LNCaP clone FGC (cell line): ENCODE measurements at regions not wholly inside any gene's neighbourhood (a gene's known extent, or its start where the extent isn't known, plus 50 kb on each side); places are given as distances from the start of the nearest gene placed in this dataset.

Experiments
- DNase-seq: peaks from one replicate; pipeline ENCODE4 v3.0.0-alpha.2; 2011; ENCODE audit warnings: low read depth
- H3K4me3 ChIP-seq: 2 replicates; pipeline ENCODE4 v1.5.1; 2011; ENCODE audit warnings: mild to moderate bottlenecking, low read depth, low read length, control low read depth
- CTCF ChIP-seq: IDR thresholded peaks from 2 replicates; pipeline ENCODE4 v1.5.1; 2012; ENCODE audit warnings: mild to moderate bottlenecking; ENCODE audit not compliant: control insufficient read depth, insufficient read depth; ENCODE audit errors: extremely low read depth

- TF ChIP-seq CTCF, result no peak
- H3K4me3 ChIP-seq, result no peak overlapping the region
- DNase-seq, result no peak
These were observed 56.8 kb upstream of the CLMP start for GRCh38 chr11:123251657-123252344.

DNA sequence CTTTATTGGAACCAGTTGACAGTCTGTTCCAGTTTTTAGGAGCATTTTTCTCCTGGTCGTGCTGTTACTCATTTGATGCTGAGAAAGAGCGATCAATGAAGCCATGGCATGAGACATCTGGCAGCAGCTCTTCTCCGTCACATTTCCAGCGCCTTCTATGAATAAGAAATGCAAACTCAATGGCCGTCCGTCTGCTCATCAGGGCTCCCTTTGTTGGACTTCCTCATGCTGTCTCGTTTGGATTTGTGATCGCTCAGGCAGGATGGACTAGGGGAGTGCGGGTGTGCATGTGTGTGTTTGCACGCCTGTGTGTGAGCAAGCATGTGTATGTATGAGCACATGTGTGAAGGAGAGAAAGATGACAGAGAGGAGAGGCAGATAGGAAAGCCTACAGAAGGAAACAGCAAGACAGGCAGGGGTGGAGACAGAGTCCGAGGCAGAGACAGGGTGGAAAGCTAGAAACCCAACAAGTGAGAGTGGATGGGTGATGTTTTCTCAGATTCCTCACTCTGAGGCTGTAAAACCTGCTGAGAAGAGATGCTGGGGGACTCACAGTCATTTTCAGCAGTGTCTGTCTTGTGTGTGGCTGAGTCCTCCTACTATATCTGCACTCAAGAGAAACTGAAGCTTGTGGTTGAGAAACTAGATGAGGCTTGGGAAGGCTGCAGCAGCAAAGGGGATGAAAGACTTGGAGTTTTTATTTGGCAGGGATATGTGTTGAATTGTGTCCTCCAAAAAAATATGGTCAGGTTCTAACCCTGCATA is 56.0 kb upstream of the CLMP start:
- no peak for TF ChIP-seq CTCF
- no peak overlapping the region for H3K4me3 ChIP-seq
- no peak for DNase-seq

DNA sequence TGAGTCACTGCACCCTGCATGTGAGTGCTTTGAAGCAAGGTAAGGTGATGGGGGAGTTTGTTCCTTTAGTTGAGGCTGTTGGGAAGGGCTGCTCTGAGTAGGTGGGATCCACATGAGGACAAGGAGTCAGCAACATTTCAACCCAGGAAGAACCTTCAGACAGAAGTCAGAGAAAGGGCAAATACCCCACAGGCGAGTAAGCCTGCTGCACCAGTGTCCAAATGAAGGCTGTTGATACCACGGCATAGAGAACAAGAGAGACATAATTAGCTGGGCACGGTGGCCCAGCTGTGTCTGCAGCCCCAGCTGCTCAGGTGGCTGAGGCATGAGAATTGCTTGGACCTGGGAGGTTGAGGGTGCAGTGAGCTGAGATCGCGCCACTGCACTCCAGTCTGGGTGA is 54.3 kb upstream of the CLMP start:
- DNase-seq, result no peak
- H3K4me3 ChIP-seq, result no peak overlapping the region
- no peak for TF ChIP-seq CTCF

DNA sequence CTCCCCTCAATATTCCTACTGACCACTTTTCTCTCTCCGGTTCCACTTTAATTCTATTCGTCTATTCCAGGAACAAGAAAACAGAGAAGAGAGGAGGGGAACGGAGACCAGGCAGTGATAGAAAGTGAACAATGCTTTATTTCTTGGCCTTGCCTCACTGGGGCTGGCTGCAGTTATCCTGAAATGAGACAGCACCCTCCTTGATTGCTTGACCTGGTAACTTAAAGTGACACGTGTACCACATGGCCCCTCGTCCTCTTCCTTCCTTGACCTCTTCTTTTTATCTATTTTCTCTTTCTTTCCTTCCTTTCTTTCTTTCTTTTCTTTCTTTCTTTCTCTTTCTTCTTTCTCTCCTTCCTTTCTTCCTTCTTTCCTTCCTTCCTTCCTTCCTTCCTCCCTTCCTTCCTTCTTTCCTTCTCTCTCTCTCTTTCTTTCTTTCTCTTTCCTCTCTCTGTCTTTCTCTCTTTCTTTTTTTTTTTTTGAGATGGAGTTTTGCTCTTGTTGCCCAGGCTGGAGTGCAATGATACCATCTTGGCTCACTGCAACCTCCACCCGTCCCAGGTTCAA is 52.8 kb upstream of the CLMP start:
- H3K4me3 ChIP-seq, result no peak overlapping the region
- no peak for DNase-seq
- TF ChIP-seq CTCF, result no peak

- no peak overlapping the region for H3K4me3 ChIP-seq
- no peak for DNase-seq
- no peak for TF ChIP-seq CTCF
These were observed 52.4 kb upstream of the CLMP start for GRCh38 chr11:123247496-123247799.

DNA sequence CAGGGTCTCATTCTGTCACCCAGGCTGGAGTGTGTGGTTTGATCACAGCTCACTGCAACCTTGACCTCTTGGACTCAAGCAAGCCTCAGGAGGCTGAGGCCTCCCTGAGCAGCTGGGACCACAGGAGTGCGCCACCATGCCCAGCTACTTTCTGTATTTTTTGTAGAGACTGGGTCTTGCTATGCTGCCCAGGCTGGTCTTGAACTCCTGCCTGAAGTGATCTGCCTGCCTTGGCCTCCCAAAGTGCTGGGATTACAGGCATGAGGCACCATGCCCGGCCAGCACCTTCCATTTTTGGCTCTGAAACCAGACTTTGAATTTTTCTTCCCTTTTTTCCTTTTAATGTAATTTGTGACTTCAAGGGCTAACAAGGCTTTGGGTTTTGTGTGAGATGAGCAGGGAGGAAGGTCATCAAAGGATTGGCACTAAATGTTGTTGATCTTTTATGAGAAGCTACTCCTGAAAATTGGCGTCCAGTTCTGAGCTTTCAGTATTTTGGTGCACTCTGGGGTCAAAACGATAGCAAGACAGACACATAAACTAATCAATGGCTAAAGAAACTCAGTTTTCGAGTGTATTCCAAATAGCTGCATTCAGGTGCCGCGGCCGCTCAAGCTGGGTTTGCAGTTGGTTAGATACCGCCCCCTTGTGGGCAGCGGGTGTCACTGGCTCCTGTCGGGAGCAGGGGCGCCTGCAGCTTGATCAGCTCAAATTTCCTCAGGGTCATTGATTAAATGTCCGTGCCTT is 51.9 kb upstream of the CLMP start:
- DNase-seq, result peak; percentile 27
- peak; percentile 96 for TF ChIP-seq CTCF
- no peak overlapping the region for H3K4me3 ChIP-seq
